Fibroblast of skin of back (primary cell): ENCODE measurements at regions not wholly inside any gene's neighbourhood (a gene's known extent, or its start where the extent isn't known, plus 50 kb on each side); places are given as distances from the start of the nearest gene placed in this dataset.
A peak's percentile ranks its signal among the peaks of the same experiment; 100 is the strongest.

ENCODE experiments used
- DNase-seq: peaks from one replicate; pipeline ENCODE4 v3.0.0-alpha.2; 2013

DNA sequence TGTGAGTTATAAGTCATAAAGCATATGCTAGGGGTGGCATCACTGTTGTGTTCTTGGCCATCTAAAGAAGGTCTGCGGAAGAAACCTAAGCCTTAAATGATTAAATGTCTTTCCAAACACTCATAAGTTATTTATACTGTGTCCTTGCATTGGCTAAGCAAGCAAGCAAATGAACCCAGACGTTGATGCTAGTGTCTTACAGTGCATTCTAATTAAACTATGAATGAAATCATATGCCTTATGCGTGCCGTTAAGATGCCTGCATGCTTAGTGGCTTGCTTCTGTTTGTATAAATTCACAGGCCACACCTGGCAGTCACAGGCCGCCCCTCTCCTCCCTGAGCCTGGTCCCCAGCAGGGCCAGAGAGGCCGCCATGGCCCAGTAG, 49.9 kb downstream of the RIN2 start:
- no peak for DNase-seq

DNA sequence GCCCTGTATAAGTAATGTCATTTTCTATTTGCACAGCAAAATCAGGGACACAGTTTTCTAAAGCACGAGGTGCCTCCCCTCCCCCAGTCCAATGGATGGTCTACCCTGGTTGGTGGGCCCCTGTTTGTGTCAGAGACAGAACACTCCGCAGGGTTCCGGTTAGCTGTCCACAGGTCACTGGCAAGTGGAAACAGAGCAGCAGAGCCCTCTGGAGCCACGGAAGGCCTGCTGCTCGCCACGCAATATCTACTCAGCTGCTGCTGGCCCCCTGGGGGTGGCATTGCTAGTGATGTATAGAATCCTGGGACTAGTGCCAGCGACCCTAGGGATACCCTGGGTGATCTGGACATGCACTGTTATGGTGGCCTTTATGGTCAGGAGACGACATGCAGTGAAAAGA, 50.4 kb downstream of the RIN2 start:
- DNase-seq: no peak

DNA sequence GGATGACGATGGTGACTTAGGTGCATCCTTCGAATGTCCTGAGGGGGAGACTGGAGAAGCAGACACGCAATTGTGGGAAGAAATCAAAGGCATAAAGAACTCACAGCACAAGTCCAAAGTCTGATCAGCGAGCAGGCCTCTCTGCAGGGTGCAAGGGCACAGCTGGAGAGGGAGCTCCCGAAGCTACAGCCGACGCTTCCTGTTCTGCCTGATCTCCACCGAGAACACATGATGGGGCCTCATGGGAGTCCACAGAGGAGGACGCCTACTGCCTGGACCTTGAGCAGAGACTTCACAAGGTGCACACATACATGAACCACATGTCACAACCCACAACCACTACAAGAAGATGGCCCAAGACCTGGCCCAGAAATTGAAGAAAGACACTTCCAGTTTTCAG, 51.4 kb downstream of the RIN2 start:
- DNase-seq: no peak

DNA sequence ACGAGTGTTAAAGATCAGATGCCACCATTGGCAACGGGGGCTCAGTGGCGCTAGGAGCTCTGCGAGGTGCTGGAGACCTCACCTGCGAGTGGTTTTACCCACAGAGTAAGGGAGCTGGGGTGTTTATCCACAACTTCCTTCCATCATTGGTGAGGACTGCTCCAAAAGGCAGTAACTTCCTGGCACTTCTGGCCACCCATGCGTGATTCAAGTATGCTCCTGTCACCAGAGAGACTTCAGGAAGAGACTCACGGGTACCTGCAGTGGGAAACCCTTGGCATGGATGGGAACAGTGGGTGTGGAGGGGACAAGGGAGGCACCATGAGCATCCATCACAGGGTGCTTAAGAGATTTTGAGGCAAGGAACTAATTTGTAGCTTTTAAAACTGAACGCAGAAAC, 53.2 kb downstream of the RIN2 start:
- no peak for DNase-seq

DNA sequence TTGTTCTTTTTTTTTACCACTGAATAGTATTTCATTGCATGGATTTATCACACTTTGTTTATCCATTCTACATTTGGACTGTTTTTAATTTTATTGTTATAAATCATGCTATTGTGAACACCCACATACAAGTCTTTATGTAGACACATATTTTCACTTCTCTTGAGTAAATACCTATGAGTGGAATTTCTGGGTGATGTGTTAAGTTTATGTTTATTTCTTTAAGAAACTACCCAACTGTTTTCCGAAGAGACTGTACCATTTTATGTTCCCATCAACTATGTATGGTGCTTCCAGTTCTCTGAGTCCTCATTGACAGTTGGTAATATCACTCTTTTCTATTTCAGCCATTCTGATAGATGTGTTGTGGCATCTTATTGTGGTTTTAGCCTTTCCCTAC, 54.0 kb downstream of the RIN2 start:
- peak; percentile 62 for DNase-seq

DNA sequence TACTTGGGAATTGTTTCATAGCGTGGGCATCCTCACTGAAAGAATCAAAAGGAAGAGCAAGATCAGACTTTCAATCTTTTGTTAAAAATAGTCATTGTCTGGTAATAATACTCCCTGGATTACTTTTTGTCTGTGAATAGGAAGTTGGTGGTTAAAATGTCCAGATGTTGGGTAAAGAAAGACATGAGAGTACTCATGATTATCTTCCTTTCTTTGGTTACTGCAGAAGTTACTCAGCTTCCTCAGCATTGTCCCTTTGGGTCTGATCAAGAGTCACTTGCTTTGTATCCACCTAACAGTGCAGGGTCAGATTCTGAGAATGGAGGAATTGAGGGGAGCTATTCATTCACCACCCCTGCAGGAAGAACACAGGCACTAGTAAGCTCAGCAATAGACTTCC, 54.6 kb downstream of the RIN2 start:
- DNase-seq: peak; percentile 31

DNA sequence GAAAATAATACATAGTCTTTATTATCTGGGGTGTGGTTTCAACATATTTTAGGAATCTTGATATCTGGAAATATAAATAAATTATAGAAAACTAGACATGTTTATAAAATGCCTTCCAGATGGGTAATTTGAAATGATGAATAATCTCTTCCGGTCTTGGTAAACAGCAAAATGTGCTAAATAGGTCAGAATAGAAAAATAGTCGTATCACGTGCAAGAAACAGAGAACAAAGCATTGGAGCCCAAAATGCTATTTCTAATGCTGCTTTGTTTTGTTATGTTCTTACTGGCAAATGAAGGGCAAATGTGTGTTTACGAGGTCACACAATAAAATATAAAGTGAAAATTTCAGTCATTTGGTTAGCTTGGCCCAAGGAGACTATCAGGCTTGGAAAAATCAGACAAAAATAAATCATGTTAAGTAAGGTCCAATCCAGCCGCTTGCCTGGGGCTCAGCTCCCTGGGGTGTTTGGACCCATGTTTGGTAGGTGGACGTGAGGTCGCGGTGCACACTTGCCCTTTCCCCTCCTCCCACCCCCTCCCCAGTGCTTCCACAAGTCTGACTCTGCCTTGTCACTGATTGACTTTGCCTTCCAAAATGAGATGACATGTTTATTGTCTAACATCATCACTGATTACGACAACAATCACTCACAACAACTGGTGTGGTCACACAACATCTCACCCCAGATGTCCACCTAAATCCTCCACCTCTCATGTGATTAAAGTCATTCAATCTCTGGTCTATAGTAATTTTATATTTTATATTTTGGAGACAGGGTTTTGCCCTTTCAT, 56.0 kb downstream of the RIN2 start:
- DNase-seq: peak; percentile 51

DNA sequence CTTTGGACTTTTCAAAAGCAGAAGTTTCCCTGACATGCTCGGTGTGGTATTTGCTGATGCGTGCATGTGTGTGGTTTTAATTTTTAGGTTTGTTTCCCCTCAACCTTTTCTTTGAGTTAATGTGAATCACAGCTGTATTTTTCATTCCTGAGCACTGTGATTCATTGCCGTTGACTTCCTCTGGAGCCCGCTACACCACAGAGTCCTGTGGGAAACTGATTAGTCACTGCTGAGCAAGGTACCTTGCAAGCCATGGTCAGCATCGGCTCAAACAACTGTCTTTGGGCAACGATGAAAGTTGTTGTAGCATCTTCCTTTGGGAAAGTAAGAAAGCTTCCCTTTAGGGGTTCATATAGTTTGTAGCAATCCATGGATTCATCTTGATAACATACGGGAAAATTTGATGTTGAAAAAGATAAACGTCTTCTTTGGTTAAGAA, 57.5 kb downstream of the RIN2 start:
- peak; percentile 99 for DNase-seq

DNA sequence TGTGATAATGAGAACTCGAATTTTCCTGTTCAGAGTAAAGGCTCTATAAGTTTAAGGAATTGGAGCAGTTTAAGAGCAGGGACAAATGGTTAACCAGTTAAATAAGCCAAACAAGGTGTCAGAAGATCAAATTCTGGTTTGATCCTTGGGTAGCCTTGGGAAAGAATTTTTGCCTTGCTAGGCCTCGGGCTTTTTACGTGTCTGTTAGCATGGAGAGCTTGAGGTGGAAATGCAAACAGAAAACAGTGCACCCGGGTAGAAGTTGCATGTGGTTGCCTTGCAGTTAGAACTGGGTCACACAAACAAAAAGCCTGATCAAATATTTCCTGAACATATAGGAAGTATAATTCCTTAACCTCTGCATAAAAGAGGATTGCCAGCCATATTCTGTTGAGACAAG, 58.3 kb downstream of the RIN2 start:
- no peak for DNase-seq

DNA sequence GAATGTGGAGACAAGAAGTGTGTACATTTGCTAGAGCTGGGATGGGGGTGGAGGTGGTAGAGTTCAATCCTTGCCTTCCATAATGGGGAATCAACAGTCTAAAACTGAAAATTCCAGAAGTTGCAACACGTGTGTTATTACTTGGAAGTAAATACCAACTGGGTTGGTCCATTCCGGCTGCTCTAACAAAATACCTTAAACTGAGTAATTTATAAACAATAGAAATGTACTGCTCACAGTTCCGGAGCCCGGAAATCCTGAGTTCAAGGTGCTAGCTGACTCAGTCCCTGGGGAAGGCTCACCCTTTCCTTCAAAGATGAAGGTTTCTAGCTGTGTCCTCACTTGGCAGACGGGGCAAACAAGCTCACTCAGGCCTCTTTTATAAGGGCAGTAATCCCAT, 59.0 kb downstream of the RIN2 start:
- peak; percentile 61 for DNase-seq

DNA sequence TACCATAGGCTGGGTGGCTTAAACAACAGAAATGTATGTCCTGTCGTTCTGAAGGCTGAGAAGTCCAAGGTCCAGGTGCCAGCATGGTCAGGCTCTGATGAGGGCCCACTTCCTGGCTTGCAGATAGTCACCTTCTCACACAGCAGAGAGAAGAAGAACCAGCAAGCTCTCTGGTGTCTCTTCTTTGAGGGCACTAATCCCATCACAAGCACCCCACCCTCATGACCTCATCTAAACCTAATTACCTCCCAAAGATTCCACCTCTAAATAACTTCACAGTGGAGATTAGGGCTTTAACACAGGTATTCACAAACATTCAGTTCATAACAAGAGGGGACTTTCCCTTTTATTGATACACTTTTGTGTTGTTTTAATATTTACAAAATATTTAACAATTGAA, 61.1 kb downstream of the RIN2 start:
- no peak for DNase-seq

DNA sequence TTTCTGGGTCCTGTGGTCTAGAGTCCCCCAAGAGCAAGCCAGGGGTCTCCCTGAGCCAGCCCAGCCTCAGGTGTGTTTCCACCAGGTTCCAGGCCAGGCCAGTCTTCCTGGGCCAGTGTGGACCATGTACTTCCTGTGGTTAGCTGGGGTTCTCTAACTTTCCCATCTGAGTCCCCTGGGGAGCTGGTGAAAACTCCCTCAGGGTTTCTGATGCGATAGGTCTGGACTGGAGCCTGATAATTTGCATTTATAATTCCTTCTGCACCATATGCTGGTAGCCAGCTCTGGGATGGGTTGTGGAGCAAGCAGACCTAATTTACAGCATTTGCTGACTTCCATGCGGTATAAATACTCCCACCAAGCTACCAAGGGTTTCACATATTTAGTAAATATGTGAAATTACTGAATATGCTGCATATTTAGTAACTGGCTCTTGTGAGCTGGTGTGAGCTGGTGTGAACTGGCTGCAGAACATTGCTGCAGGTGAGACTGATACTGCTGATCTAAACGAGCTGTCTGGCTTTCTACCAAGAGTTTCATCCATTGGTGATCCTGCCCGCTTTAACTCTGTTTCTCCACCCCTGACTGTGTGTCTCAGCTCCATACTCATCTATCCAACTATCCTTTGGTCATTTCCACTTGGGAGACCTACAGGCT, 62.6 kb downstream of the RIN2 start:
- DNase-seq: no peak

DNA sequence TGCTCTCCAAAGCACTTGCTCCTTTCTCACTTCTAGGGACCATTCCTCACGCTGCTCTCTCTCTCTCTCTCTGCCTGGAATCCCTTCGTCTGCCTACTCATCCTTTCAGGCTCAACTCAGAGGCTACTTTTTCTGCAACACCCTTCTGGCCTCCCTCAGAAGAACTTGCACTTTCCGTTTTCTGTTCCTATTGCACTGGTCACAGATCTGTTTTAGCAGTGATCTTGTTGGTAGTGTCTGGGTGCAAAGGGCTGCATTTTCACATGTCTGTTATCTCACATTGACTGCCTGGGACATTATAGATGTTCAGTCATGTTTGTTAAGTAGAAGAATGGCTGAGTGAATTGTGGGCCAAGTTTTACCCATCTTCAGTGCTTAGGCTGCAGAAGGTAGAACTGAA, 63.5 kb downstream of the RIN2 start:
- no peak for DNase-seq

DNA sequence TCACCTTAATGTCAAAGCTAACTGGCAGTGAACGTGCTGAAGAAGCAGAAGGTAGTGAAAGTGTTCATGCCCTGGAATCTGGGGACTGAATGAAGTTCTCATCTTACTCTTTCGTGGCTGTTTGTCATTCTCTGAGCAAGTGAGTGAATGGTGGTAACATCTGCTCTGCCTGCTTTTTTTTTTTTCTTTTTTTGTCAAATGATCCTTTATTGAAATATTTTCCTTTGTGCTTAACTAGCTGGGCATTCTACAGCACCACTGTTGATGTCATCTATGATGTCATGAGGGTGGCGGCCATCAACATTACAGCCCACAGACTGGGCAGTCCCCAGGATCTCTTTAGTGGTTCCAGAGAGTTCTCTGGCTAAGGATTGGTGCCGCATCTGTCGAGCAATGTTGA, 65.2 kb downstream of the RIN2 start:
- no peak for DNase-seq

DNA sequence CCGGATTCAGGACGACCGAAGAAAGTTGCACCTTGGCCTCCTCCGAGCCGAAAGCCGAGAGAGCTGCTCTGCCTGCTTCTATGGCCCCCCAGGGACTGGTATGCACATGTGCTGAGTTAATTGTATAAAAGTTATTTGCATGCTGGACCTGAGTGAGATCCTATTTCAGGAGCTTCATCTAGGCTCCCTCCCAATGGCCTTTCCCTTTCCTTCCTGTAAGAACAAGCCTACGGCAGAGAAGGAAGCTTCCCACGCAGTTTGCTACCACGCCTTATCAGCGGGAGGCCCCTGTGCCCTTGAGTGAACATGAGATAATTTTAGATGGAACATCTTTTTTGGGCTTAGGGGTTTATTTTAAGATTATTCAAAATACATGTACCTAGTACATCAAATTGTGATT, 65.9 kb downstream of the RIN2 start:
- no peak for DNase-seq

DNA sequence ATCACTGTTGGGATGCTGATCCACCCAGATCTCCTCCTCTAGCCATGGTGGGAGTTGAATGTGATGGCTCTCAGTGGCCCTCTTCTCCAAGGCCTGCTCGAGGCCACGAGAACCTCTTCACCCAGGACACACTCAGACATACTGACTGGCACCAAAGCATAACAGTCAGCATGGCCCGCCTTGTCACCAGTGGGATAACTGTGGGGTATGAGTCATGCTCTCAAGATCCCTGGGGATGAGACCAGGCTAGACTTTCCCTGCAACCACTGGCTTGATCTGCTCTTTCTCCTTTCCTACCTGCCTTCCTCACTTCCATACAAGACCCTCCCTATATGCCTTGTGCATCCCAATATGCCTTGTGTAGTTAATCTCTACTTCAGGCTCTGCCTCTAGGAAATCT, 66.8 kb downstream of the RIN2 start:
- peak; percentile 70 for DNase-seq

DNA sequence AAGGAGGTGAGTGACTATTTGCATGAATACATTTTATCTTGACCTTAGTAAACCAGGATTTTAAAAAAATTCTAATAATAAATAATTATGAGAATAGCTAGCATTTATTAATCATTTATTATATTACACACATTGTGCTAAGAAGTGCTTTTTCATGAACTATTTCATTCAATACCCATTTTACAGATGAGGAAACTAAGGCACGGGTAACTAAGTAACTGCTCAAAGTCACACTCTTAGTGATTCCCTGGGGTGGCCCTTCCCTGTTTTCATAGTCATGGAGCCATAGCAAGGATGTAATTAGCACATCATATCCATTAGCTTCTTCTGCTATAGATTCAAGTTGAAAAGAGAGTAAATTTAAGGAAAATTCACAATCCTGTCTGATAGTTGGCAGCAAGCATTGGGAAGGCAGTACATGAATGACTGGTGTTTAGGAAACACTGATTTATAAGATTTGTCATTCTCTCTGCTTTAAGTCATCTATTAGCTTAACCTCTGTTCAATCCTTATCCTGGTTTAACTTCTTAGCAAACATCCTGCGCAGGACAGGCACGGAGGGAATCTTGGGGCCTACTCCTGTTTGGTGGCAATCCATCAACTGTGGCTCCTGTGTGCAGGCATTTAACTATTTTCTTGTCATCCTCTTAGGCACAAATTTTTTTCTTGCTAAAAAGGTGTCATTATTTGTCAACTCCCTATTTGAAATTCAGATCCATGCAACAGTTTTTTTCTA, 68.3 kb downstream of the RIN2 start:
- no peak for DNase-seq

DNA sequence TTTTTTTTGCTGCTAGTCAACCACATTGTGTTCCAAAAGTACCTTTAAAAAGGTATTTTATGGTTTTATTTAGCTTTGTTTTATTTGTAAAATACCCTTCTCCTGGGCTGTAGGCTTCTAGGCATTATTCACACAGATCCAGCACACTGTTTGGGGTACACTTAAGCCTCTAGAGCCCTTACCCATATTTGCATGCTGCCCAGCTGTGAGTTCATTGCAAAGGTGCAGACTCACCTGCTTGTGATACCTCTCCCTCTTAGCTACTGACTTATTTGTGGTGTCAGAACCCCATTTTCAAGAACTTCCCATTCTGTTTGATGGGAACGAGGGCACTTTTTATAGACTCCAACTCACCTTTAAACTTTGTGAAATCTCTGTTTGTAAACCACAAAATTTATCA, 69.8 kb downstream of the RIN2 start:
- no peak for DNase-seq

DNA sequence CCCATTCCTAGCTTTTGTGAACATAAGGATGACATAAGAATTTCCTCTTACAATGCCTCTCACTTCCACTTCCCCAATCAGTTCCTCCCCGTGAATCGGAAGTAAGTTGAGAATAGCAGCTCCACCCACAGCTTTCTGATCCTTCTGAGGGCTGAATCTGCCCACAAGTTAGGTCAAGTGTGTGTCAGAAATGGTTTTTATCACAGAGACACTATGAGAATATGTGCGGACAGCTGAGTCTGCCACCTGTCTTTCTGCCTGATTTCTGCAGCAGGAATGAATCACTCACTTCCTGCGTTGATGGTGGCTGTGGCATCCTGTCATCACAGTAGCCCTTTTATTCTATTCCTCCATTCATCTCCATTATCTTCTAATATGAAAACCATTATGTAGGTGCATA, 70.2 kb downstream of the RIN2 start:
- peak; percentile 55 for DNase-seq

DNA sequence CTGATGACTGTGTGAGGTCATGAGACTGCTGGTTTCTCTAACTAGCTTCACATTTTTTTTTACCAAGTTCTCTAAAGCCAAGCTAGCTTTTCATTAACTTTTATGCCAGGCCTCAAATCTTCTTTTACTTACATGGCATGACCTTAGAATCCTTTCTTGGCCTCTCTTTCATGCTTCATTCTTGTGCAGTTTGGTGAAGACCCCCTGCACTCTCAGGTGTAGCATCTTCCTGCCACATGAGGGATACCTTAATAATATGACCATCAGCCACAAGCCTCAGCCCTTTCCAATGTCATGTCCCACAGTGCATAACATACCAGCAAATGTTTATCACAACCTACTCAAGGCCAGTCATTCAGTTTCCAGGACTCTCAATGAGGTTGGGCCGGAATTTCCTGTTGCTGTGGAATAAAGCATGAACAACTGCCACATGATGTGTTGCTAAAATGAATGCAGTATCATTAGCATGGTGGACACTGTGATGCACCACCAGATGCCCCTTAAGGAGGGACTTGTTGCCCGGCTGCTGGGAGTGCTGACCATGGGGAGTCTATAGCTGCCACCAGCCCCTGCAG, 72.2 kb downstream of the RIN2 start:
- peak; percentile 26 for DNase-seq

DNA sequence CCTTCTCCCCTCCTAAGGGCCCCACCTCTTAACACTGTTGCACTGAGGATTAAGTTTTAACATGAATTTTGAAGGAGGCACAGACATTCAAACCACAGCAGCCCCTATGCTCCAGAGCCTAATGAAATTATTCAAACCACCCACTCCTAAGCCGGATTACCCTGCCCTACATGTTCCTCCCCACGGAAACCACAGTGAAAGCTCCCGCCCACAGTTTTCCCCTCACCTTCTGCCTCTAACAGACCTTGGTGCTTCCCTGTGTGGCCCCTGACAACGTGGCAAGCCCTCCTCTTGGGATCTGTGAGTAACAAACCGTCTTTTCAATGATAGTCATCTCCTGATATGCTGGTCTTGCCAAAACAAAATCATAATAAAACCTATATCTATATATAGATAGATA, 74.8 kb downstream of the RIN2 start:
- DNase-seq: no peak

DNA sequence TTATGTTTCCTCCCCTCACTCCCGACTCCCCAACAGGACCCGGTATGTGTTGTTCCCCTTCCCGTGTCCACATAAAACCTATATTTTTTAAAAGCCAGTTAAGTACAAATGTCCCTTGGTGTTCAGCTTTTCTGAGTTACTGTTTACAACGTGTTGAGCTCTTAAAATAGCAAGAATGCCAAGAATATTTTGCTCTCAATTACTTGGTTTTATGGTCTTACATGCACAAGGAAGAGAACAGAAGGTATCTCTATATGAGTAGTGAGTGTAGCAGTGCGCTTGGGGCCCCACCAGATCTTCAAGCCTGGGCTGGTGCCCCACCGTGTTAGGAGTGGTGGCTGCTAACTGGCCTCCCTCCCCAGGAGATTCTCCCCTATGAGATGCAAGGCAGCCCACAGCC, 75.3 kb downstream of the RIN2 start:
- DNase-seq: no peak

DNA sequence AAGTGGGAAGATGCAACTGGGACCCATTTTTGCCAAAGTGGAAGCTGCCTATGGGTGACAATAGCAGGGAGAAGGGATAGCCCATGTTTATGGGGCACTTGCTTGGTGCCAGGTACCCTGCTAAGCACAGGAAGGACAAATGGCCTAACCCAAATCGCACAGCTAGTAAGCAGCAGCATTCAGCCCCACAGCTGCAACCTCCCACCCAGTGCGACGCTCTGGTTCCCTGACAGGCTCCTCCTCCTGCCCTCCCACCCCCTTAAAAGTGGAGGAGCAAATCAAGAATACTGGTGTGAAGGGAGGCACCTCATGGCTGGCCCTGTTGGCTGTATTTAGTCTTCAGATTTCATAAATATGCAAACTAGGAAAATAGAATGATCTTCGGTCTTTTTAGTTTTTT, 76.2 kb downstream of the RIN2 start:
- DNase-seq: no peak

DNA sequence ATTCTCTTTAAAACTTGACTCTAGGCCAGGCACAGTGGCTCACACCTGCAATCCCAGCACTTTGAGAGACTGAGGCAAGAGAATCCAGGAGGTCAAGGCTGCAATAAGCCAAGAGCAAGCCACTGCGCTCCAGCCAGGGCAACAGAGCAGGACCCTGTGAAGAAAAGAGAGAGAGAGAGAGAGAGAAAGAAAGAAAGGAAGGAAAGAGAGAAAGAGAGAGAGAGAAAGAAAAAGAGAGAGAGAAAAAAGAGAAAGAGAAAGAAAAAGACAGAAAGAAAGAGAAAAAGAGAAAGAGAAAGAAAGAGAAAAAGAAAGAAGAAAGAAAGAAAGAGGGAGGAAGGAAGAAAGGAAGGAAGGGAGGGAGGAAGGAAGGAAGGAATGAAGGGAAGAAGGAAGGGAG, 76.7 kb downstream of the RIN2 start:
- no peak for DNase-seq
